ENCODE measurements at regions not wholly inside any gene's neighbourhood (a gene's known extent, or its start where the extent isn't known, plus 50 kb on each side); places are given as distances from the start of the nearest gene placed in this dataset.
A peak's percentile ranks its signal among the peaks of the same experiment; 100 is the strongest.

DNA sequence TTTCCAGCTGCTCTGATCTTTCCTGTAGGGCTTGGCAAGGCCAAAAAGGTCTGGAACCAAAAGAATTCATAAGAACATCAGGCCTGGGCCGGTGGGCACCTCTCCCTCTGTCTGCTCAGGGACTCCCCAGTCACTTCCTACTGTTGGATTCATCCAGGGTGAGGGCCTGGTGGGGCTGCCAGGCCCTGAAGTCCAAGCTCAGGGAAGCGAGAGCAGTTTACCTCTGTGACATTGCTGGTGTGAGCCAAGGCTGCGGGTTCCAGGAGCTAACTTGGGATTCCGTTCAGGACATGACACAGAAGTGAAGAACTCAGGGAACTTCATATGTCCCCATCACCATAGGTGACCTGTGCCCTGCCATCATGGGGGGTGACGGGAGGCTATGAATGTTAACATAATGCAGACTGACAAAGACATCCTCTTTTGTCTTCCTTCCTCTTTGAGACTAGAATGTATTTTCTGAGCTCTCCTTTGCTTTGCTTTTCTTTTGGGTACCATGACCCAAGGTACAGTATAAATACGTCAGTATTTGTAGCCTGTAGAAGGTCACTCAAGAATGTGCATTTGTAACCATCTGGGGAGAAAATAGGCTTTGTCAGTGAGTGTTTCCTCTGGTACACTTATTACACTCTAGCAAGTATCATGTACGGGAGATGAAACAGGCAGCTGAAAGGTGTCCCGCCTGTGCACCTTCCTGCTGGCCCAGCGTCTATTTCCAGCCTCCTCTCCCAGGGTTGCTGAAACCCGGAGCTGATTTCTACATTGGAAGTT, 130.5 kb upstream of the SLC1A4 start:
- no peak for DNase-seq (ENCODE audit: low read depth)
- TF ChIP-seq, protein P1, sequence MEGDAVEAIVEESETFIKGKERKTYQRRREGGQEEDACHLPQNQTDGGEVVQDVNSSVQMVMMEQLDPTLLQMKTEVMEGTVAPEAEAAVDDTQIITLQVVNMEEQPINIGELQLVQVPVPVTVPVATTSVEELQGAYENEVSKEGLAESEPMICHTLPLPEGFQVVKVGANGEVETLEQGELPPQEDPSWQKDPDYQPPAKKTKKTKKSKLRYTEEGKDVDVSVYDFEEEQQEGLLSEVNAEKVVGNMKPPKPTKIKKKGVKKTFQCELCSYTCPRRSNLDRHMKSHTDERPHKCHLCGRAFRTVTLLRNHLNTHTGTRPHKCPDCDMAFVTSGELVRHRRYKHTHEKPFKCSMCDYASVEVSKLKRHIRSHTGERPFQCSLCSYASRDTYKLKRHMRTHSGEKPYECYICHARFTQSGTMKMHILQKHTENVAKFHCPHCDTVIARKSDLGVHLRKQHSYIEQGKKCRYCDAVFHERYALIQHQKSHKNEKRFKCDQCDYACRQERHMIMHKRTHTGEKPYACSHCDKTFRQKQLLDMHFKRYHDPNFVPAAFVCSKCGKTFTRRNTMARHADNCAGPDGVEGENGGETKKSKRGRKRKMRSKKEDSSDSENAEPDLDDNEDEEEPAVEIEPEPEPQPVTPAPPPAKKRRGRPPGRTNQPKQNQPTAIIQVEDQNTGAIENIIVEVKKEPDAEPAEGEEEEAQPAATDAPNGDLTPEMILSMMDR (conservative IDR thresholded peaks at IDR 0.05; ENCODE audit: low read length), result no peak
- no peak overlapping the region; the same call in 1 of the 2 replicates for H3K4me3 ChIP-seq (ENCODE audit: low read length)

DNA sequence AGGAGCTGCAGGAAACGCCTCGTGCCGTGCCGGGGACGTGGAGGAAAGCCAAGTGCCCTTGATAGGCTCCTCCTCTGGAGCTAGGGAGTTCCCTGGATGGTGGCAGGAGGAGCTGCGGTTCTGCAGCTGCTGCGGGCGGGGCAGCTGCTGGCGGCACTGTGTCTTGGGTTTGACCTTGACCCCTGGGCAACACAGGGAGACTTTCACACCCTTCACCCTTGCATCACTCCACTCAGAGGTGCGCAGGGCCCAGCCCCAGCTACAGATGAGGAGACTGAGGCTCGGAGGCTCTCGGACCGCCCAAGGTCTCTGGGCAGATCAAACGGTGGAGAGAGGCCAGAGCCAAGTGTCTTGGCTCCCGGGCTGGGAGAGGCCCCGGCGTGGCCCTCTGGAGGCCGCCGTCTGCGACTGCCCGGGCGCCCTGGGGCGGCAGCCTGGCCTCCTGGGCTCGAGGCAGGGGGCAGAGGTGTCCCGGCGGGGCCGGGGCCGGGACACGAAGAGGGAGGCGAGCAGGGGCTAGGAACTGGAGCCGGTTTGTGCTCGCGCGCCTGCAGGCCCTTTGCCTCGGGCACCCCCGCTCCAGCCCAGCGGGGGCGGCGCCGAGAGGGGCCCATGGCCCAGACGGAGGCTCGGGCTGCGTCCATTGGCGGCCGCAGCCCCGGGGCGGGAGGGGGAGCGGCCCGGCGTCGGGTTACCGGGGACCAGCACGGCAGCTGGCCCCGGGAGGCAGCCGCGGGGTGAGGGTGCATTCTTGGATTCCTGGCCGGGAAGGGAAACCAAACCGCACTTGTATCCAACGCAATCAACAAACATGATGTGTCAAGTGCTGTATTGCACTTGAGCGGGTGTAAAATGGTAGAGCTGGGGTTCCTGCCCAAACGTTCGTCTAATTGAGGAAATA, 129.6 kb upstream of the SLC1A4 start:
- DNase-seq (ENCODE audit: low read depth), result peak; percentile 98
- TF ChIP-seq, protein P1 (conservative IDR thresholded peaks at IDR 0.05; ENCODE audit: low read length), result no peak
- H3K4me3 ChIP-seq (ENCODE audit: low read length), result peak overlapping the region; percentile 46

DNA sequence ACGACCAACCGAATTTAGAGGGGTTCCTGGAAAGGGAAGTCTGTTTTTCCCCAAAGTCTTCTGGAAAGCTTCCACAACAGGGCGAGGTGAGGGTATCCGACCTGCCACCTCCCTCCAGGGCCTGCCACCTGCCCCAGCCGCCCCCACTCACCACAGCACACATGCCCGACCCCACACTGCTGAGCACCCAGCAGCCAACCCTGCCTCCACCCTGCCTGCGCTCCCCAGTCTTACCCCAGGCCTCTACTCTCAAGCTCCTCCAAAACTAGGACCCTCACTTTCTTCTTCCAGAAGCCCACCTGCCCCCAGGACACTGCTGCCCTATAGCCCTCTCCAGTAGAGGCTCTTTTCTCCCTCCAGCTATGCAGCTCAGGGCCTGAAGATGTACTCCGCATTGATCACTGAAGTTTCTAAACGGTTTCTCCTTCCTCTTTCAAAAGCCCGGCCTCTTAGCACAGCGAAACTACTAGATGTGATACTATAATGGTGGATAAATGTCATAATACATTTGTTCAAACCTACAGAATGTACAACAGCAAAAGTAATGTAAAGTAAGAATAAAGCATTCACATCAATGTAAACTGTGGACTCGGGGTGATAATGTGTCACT, 128.8 kb upstream of the SLC1A4 start:
- H3K4me3 ChIP-seq (ENCODE audit: low read length), result peak overlapping the region; percentile 29; the same call in 1 of the 2 replicates
- TF ChIP-seq, protein P1 (conservative IDR thresholded peaks at IDR 0.05; ENCODE audit: low read length), result no peak

DNA sequence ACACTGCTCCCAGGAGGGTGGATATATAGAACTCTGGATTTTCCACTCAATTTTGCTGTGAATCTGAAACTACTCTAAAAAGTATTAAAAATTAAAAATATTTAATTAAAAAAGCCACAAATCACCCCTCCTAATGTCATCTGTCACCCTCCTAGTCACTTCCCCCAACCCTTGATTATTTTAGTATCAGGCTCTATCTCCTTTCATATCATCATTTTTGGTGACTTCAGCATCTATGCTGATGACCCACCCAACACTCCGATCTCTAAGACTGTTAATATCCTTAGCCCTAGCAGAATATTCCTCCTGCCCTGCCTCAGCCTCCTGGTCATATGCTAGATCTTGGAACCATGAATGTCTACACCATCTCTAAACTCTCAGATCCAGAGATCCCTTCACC, 128.3 kb upstream of the SLC1A4 start:
- TF ChIP-seq, protein P1 (conservative IDR thresholded peaks at IDR 0.05; ENCODE audit: low read length), result no peak
- DNase-seq (ENCODE audit: low read depth), result no peak
- no peak overlapping the region for H3K4me3 ChIP-seq (ENCODE audit: low read length)

More for the DNA sequence above, 128.8 kb upstream of the SLC1A4 start:
- no peak for DNase-seq (ENCODE audit: low read depth)

DNA sequence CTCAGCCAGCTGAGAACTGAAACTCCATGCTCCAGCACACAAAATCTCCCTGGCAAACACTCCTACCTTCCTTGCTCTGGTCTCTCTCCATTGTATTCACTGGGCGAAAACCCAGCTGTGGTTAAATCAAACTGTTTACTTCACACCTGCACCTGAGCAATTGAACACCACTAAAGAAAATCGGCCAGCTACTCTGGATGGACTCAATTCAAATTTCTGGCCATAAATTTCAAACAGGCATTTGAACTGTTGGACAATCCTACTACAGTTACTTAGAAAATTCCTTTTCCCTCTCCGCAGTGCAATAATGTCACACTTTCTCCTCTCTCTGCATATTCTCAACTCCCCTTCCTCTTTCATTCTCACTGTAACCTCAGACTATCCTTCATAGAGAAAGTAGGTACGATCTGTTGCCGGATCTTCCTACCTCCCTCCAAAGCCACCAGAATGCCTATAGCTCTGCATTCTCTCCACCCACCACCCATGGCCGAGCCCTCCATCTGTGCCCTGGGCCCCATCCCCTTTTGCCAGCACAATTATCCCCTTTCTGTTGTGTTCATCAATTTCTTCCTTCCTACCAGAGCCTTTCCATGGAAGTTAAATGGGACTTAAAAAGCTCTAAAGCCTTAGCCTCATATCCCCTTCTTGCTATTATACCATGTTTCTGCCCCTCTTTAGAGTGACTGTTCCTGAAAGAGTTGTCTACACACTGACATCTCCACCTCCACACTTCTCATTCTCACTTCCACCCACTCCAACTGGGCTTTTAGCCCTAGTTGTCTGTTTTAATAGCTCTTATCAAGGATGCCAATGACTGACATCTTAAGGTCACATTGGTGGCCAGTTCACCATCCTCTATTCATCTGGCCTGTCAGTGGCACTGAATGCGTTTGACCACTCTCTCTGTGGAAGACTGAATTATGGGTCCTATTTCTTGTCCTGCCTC, 127.5 kb upstream of the SLC1A4 start:
- DNase-seq (ENCODE audit: low read depth), result no peak
- H3K4me3 ChIP-seq (ENCODE audit: low read length), result no peak overlapping the region
- TF ChIP-seq, protein P1 (conservative IDR thresholded peaks at IDR 0.05; ENCODE audit: low read length), result no peak

DNA sequence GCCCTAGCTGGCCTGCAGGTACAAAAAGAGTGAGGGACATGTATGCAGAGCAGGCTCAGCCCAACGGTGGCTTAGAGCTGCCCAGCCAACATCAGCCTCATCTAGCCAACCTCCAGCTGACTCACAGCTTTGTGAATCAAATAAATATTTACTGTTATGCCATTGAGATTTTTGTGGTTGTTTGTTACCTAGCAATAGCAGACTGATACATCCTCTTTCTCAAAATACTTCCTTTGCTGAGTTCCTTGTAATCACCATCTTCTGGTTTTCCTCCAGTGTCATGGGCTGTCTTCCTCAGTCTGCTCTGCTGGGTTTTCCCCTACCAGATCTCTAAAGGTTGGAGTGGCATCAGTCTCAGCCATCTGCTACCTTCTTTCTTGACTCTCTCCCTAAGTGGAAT, 126.6 kb upstream of the SLC1A4 start:
- TF ChIP-seq, protein P1 (conservative IDR thresholded peaks at IDR 0.05; ENCODE audit: low read length), result no peak
- H3K4me3 ChIP-seq (ENCODE audit: low read length), result no peak overlapping the region
- peak; percentile 57 for DNase-seq (ENCODE audit: low read depth)

All from AG10803 (cell line).